Uterus (tissue), 2 donors: ENCODE measurements at regions not wholly inside any gene's neighbourhood (a gene's known extent, or its start where the extent isn't known, plus 50 kb on each side); places are given as distances from the start of the nearest gene placed in this dataset.

Experiments
- POLR2A ChIP-seq, 2 donors: fragments of 450-650 bp; IDR thresholded peaks; one replicate each; pipeline ENCODE4 v1.6.1; 2016; ENCODE audit warnings: antibody characterized with exemption in 2 of 2, mild to moderate bottlenecking in 1 of 2, moderate library complexity in 1 of 2
- TF ChIP-seq, protein P1 (sequence below), 4 experiments: fragments of 200-600 bp in 2 of 4; fragments of 450-650 bp in 2 of 4; sonication (generic) in 2 of 4; IDR thresholded peaks; one replicate each; pipeline ENCODE4 v1.5.1; 2016 to 2019; ENCODE audit warnings: antibody characterized with exemption in 4 of 4, mild to moderate bottlenecking in 2 of 4, moderate library complexity in 1 of 4

DNA sequence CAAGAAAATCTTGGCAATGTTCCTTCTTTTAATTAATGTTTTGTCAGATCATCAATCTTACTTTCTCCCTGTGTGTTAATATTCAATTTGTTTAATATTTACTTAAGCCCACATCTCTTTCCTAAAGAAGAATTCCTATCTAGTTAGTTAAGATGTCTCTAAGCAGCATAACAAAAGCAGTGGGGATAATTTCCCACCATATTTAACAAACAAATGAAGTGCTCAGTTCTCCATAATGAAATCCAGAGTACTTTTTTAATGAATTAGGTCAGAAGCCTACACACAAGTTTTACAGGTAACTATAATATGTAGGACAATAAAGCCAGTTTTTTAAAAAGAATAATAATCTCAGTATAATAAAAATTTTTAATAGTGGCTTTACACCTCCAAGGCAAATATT, 1918.8 kb downstream of the EFNA5 start:
- TF ChIP-seq, protein P1, sequence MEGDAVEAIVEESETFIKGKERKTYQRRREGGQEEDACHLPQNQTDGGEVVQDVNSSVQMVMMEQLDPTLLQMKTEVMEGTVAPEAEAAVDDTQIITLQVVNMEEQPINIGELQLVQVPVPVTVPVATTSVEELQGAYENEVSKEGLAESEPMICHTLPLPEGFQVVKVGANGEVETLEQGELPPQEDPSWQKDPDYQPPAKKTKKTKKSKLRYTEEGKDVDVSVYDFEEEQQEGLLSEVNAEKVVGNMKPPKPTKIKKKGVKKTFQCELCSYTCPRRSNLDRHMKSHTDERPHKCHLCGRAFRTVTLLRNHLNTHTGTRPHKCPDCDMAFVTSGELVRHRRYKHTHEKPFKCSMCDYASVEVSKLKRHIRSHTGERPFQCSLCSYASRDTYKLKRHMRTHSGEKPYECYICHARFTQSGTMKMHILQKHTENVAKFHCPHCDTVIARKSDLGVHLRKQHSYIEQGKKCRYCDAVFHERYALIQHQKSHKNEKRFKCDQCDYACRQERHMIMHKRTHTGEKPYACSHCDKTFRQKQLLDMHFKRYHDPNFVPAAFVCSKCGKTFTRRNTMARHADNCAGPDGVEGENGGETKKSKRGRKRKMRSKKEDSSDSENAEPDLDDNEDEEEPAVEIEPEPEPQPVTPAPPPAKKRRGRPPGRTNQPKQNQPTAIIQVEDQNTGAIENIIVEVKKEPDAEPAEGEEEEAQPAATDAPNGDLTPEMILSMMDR (IDR thresholded peaks at IDR 0.05) = no peak
- no peak for TF ChIP-seq POLR2A (IDR thresholded peaks at IDR 0.05)
